Gastroesophageal sphincter (tissue), 3 donors: ENCODE measurements at regions not wholly inside any gene's neighbourhood (a gene's known extent, or its start where the extent isn't known, plus 50 kb on each side); places are given as distances from the start of the nearest gene placed in this dataset.

Experiments used
- POLR2AphosphoS5 ChIP-seq: sonication (generic); formaldehyde crosslinking; IDR thresholded peaks from one replicate; pipeline ENCODE4 v1.6.1; 2017; ENCODE audit warnings: antibody characterized with exemption
- TF ChIP-seq, protein P1 (sequence below), 4 experiments: fragments of 200-600 bp in 2 of 4; fragments of 450-650 bp in 2 of 4; sonication (generic) in 1 of 4; IDR thresholded peaks; one replicate each; pipeline ENCODE4 v1.5.1; 2017 to 2019; ENCODE audit warnings: antibody characterized with exemption in 4 of 4, mild to moderate bottlenecking in 2 of 4, moderate library complexity in 2 of 4

- TF ChIP-seq POLR2AphosphoS5 = no peak
- TF ChIP-seq, protein P1, sequence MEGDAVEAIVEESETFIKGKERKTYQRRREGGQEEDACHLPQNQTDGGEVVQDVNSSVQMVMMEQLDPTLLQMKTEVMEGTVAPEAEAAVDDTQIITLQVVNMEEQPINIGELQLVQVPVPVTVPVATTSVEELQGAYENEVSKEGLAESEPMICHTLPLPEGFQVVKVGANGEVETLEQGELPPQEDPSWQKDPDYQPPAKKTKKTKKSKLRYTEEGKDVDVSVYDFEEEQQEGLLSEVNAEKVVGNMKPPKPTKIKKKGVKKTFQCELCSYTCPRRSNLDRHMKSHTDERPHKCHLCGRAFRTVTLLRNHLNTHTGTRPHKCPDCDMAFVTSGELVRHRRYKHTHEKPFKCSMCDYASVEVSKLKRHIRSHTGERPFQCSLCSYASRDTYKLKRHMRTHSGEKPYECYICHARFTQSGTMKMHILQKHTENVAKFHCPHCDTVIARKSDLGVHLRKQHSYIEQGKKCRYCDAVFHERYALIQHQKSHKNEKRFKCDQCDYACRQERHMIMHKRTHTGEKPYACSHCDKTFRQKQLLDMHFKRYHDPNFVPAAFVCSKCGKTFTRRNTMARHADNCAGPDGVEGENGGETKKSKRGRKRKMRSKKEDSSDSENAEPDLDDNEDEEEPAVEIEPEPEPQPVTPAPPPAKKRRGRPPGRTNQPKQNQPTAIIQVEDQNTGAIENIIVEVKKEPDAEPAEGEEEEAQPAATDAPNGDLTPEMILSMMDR (IDR thresholded peaks at IDR 0.05) = no peak
Measured at GRCh38 chr1:25120281-25120680, 112.0 kb downstream of the SYF2 start.
